Caco-2 (cell line): ENCODE measurements at regions not wholly inside any gene's neighbourhood (a gene's known extent, or its start where the extent isn't known, plus 50 kb on each side); places are given as distances from the start of the nearest gene placed in this dataset.

Experiments used
- BruUV-seq: library from RNA; stranded (reverse); fragments of 400-500 nt; replicated peaks from 2 replicates; lab custom pipeline; 2021; lab: Mats Ljungman, UMichigan
- CTCF ChIA-PET: fragments of 300-600 bp; sonication (Branson Sonifier 250); formaldehyde crosslinking; loops from one replicate; lab custom pipeline; 2022; ENCODE audit warnings: antibody characterized with exemption; lab: Charles Lee
- POLR2A ChIA-PET: fragments of 300-600 bp; sonication (Branson Sonifier 250); formaldehyde crosslinking; loops from one replicate; lab custom pipeline; 2022; ENCODE audit warnings: antibody characterized with exemption; lab: Charles Lee
- DNase-seq, 2 experiments: peaks; one replicate each; pipeline versions ENCODE4 v3.0.0 to v3.0.0-alpha.2; 2020 to 2022
- H3K27me3 ChIP-seq: replicated peaks from 2 replicates; pipeline ENCODE4 v1.6.0; 2011; ENCODE audit warnings: low read length; ENCODE audit not compliant: control insufficient read depth, insufficient read depth
- H3K36me3 ChIP-seq: 2 replicates; pipeline ENCODE4 v1.5.1; 2011; ENCODE audit warnings: low read length; ENCODE audit not compliant: control insufficient read depth, insufficient read depth
- H3K4me1 ChIP-seq: fragments of 250-450 bp; sonication (Bioruptor Pico); 2 replicates; pipeline ENCODE4 v1.5.1; 2020; ENCODE audit warnings: mild to moderate bottlenecking
- H3K4me3 ChIP-seq: 2 replicates; pipeline ENCODE4 v1.5.1; 2011; ENCODE audit warnings: low read depth, mild to moderate bottlenecking, control low read depth, low read length
- H3K9me3 ChIP-seq: fragments of 250-450 bp; sonication (Bioruptor Pico); 2 replicates; pipeline ENCODE4 v1.5.1; 2020; ENCODE audit warnings: mild to moderate bottlenecking, moderate library complexity
- H3K27ac Mint-ChIP-seq: one replicate; pipeline ENCODE4 v1.8.0; 2022; ENCODE audit warnings: mixed read lengths; ENCODE audit not compliant: unreplicated experiment
- H3K27me3 Mint-ChIP-seq: one replicate; pipeline ENCODE4 v1.8.0; 2022; ENCODE audit warnings: mixed read lengths; ENCODE audit not compliant: insufficient read depth, unreplicated experiment
- H3K36me3 Mint-ChIP-seq: one replicate; pipeline ENCODE4 v1.8.0; 2022; ENCODE audit warnings: mild to moderate bottlenecking, mixed read lengths; ENCODE audit not compliant: insufficient read depth, unreplicated experiment
- H3K4me1 Mint-ChIP-seq: one replicate; pipeline ENCODE4 v1.8.0; 2022; ENCODE audit warnings: low read depth, mixed read lengths; ENCODE audit not compliant: unreplicated experiment
- H3K4me3 Mint-ChIP-seq: one replicate; pipeline ENCODE4 v1.8.0; 2022; ENCODE audit warnings: mild to moderate bottlenecking, moderate library complexity, mixed read lengths; ENCODE audit not compliant: unreplicated experiment
- H3K9me3 Mint-ChIP-seq: one replicate; pipeline ENCODE4 v1.8.0; 2022; ENCODE audit warnings: mixed read lengths; ENCODE audit not compliant: unreplicated experiment
- CTCF ChIP-seq, 2 experiments: fragments of 200-600 bp in 1 of 2; IDR thresholded peaks; 1 replicate in 1 of 2; 2 replicates in 1 of 2; pipeline versions ENCODE4 v1.5.1 to v1.8.0; 2011 to 2022; ENCODE audit warnings: antibody characterized with exemption in 1 of 2, control low read depth in 1 of 2, inconsistent platforms in 1 of 2, low read depth in 1 of 2, low read length in 1 of 2, mild to moderate bottlenecking in 1 of 2, moderate library complexity in 1 of 2; ENCODE audit not compliant: insufficient read depth in 1 of 2, severe bottlenecking in 1 of 2, unreplicated experiment in 1 of 2
- intact Hi-C: fragments of 100-400 bp; cut with micrococcal nuclease; formaldehyde crosslinking; loops from one replicate; pipeline ENCODE4 v1.10.0; 2022; ENCODE audit not compliant: unreplicated experiment

GRCh38 chr4:100113096-100113495 lies 77.2 kb downstream of the DDIT4L start:
- Mint-ChIP-seq H3K27ac (no peak overlapping the region), H3K27me3 (no peaks in the 10 kb centered on the region), H3K36me3 (no peaks in the 10 kb centered on the region), H3K4me1 (no peaks in the 10 kb centered on the region), H3K4me3 (no peak overlapping the region), H3K9me3 (peaks cover 8% of the 10 kb centered on the region)
- Histone ChIP-seq H3K36me3 (no peaks in the 10 kb centered on the region), H3K4me1 (peaks cover 22% of the 10 kb centered on the region; the same call in 1 of the 2 replicates), H3K4me3 (no peak overlapping the region), H3K9me3 (no peaks in the 10 kb centered on the region), H3K27me3 (no peaks in the 10 kb centered on the region)
- no peak for TF ChIP-seq CTCF (IDR thresholded peaks at IDR 0.05; ENCODE audit: insufficient read depth in 1 of 2, low read depth in 1 of 2, low read length in 1 of 2, severe bottlenecking in 1 of 2, unreplicated experiment in 1 of 2)
- BruUV-seq, result no TSS peak
- intact Hi-C loops, result no loop called here
- ChIA-PET POLR2A (no interaction called here), CTCF (no interaction called here)
- DNase-seq, result no peak

- POLR2A ChIA-PET, result no interaction called here
- Mint-ChIP-seq H3K27ac (no peak overlapping the region), H3K36me3 (no peaks in the 10 kb centered on the region), H3K4me1 (no peaks in the 10 kb centered on the region), H3K27me3 (no peaks in the 10 kb centered on the region), H3K4me3 (no peak overlapping the region), H3K9me3 (peaks cover 6% of the 10 kb centered on the region)
- H3K4me3 ChIP-seq, result no peak overlapping the region
- peaks cover 22% of the 10 kb centered on the region; the same call in 1 of the 2 replicates for H3K4me1 ChIP-seq
- BruUV-seq, result no TSS peak
- H3K9me3 ChIP-seq, result no peaks in the 10 kb centered on the region
- no peaks in the 10 kb centered on the region for H3K36me3 ChIP-seq
- TF ChIP-seq CTCF (IDR thresholded peaks at IDR 0.05; ENCODE audit: insufficient read depth in 1 of 2, low read depth in 1 of 2, low read length in 1 of 2, severe bottlenecking in 1 of 2, unreplicated experiment in 1 of 2), result no peak
- intact Hi-C loops, result no loop called here
- H3K27me3 ChIP-seq, result no peaks in the 10 kb centered on the region
- CTCF ChIA-PET, result no interaction called here
- no peak for DNase-seq
Measured at GRCh38 chr4:100109921-100110320, 80.3 kb downstream of the DDIT4L start.

- ChIA-PET POLR2A (no interaction called here), CTCF (no interaction called here)
- Mint-ChIP-seq H3K36me3 (no peaks in the 10 kb centered on the region), H3K4me1 (no peaks in the 10 kb centered on the region), H3K4me3 (no peak overlapping the region), H3K27ac (no peak overlapping the region), H3K27me3 (no peaks in the 10 kb centered on the region), H3K9me3 (no peaks in the 10 kb centered on the region)
- no peaks in the 10 kb centered on the region for H3K9me3 ChIP-seq
- TF ChIP-seq CTCF (IDR thresholded peaks at IDR 0.05; ENCODE audit: insufficient read depth in 1 of 2, low read depth in 1 of 2, low read length in 1 of 2, severe bottlenecking in 1 of 2, unreplicated experiment in 1 of 2), result no peak
- peaks cover 22% of the 10 kb centered on the region; the same call in 1 of the 2 replicates for H3K4me1 ChIP-seq
- DNase-seq, result no peak
- no peaks in the 10 kb centered on the region for H3K27me3 ChIP-seq
- intact Hi-C loops, result no loop called here
- no peak overlapping the region for H3K4me3 ChIP-seq
- no TSS peak for BruUV-seq
- H3K36me3 ChIP-seq, result no peaks in the 10 kb centered on the region
Measured at GRCh38 chr4:100108869-100109268, 81.4 kb downstream of the DDIT4L start.
